Psoas muscle (tissue), 7 donors: ENCODE measurements at regions not wholly inside any gene's neighbourhood (a gene's known extent, or its start where the extent isn't known, plus 50 kb on each side); places are given as distances from the start of the nearest gene placed in this dataset.
A peak's percentile ranks its signal among the peaks of the same experiment; 100 is the strongest.

Experiments used
- ATAC-seq, 4 donors: fragments of 200-7000 bp; cut with Tn5 transposase; one replicate each; pipeline ENCODE4 v1.9.1; 2020; ENCODE audit warnings: moderate library complexity in 3 of 4, mild to moderate bottlenecking in 2 of 4
- DNase-seq, 2 donors: peaks; one replicate each; pipeline ENCODE4 v3.0.0-alpha.2; 2020
- H3K27ac ChIP-seq: fragments of 200-600 bp; one replicate; pipeline ENCODE4 v1.8.0; 2022
- H3K27me3 ChIP-seq, 3 donors: fragments of 200-600 bp in 1 of 3; one replicate each; pipeline versions ENCODE4 v1.6.1 to v1.8.0; 2013 to 2022; ENCODE audit warnings: low read length in 2 of 3, mild to moderate bottlenecking in 2 of 3, moderate library complexity in 1 of 3; ENCODE audit not compliant: insufficient read depth in 3 of 3
- H3K36me3 ChIP-seq, 2 donors: fragments of 200-600 bp in 1 of 2; one replicate each; pipeline versions ENCODE4 v1.6.1 to v1.8.0; 2013 to 2022; ENCODE audit warnings: low read depth in 1 of 2, mild to moderate bottlenecking in 1 of 2, moderate library complexity in 1 of 2; ENCODE audit not compliant: insufficient read depth in 1 of 2
- H3K4me1 ChIP-seq: fragments of 200-600 bp; one replicate; pipeline ENCODE4 v1.8.0; 2022
- H3K4me3 ChIP-seq: fragments of 200-600 bp; one replicate; pipeline ENCODE4 v1.8.0; 2022; ENCODE audit warnings: mild to moderate bottlenecking
- H3K9me3 ChIP-seq: fragments of 200-600 bp; one replicate; pipeline ENCODE4 v1.8.0; 2022
- WGBS, 3 donors: extraction: QIAGEN DNeasy Blood & Tissue Kit; methylation state at CpG; one replicate each; pipeline versions ENCODE4 v1.1.6 to v1.1.7; 2013; 5-methylcytosine and 5-hydroxymethylcytosine counted together
- intact Hi-C, 2 donors: fragments of 100-400 bp; cut with DNase I; formaldehyde crosslinking; loops; one replicate each; pipeline versions ENCODE4 v1.11.0 to v1.14.2; 2022
- TF ChIP-seq, protein P1 (sequence below): fragments of 200-600 bp; IDR thresholded peaks from one replicate; pipeline ENCODE4 v1.8.0; 2022; ENCODE audit warnings: antibody characterized with exemption
- donor health status: healthy with polysubstance abuse.
- donor health status: DM: no; HTN: no; CAD: no; lungs with moderate emphysema.
- donor health status: Bipolar disorder and iron deficiency.
- donor health status: healthy.
- donor health status: DM: yes; HTN: yes; CAD: no.
- donor health status: DM: no; HTN: no; CAD: no.
- donor health status: DM: yes; HTN: yes; CAD: no.

DNA sequence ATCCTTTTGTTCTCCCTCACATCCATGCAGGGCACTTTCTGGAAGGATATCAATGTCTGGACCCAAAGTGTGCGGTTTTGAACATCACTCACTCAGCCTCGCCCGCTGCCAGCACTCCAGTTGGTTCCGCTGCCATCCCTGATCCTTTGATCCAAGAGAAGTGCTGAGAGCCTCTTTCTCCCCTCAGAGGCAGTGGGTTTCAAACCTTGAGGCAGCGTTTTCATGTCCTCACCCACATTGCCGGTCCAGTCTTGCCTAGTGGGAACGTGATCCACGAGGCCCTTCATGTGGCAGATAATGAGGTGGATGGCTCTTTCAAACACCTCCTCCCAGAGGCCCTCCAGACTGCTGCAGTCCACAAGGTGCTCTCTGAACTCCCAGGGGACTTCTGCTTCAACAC is 122.2 kb downstream of the ACTL8 start:
- Histone ChIP-seq H3K9me3 (peaks cover 3% of the 10 kb centered on the region), H3K4me3 (no peak overlapping the region), H3K27me3 (peaks cover 0 to 9% (median 2%) of the 10 kb centered on the region in 3 donors), H3K4me1 (no peaks in the 10 kb centered on the region), H3K27ac (no peak overlapping the region), H3K36me3 (no peaks in the 10 kb centered on the region)
- ATAC-seq (no peak), DNase-seq (no peak)
- TF ChIP-seq, protein P1, sequence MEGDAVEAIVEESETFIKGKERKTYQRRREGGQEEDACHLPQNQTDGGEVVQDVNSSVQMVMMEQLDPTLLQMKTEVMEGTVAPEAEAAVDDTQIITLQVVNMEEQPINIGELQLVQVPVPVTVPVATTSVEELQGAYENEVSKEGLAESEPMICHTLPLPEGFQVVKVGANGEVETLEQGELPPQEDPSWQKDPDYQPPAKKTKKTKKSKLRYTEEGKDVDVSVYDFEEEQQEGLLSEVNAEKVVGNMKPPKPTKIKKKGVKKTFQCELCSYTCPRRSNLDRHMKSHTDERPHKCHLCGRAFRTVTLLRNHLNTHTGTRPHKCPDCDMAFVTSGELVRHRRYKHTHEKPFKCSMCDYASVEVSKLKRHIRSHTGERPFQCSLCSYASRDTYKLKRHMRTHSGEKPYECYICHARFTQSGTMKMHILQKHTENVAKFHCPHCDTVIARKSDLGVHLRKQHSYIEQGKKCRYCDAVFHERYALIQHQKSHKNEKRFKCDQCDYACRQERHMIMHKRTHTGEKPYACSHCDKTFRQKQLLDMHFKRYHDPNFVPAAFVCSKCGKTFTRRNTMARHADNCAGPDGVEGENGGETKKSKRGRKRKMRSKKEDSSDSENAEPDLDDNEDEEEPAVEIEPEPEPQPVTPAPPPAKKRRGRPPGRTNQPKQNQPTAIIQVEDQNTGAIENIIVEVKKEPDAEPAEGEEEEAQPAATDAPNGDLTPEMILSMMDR: no peak
- intact Hi-C loops: no loop called here
- 68 to 81% (median 78%) methylated on average over 8 of the region's 8 CpGs for WGBS, 3 donors

GRCh38 chr1:17877896-17878295 is 122.8 kb downstream of the ACTL8 start:
- ATAC-seq: no peak
- Histone ChIP-seq H3K27me3 (peaks cover 0 to 9% (median 0%) of the 10 kb centered on the region in 3 donors), H3K36me3 (no peaks in the 10 kb centered on the region), H3K27ac (no peak overlapping the region), H3K4me1 (no peaks in the 10 kb centered on the region), H3K4me3 (no peak overlapping the region), H3K9me3 (peaks cover 3% of the 10 kb centered on the region)
- intact Hi-C loops: no loop called here
- TF ChIP-seq, protein P1: no peak
- WGBS, 3 donors: 73 to 83% (median 76%) methylated on average over 7 of the region's 7 CpGs
- DNase-seq: no peak

- WGBS, 3 donors: 45 to 51% (median 47%) methylated on average over 3 of the region's 3 CpGs
- Histone ChIP-seq H3K4me3 (no peak overlapping the region), H3K4me1 (no peaks in the 10 kb centered on the region), H3K27me3 (peaks cover 0 to 9% (median 0%) of the 10 kb centered on the region in 3 donors), H3K27ac (no peak overlapping the region), H3K36me3 (no peaks in the 10 kb centered on the region), H3K9me3 (peaks cover 3% of the 10 kb centered on the region)
- intact Hi-C loops: no loop called here
- TF ChIP-seq, protein P1: no peak
- ATAC-seq (no peak), DNase-seq (peak in 1 of 2 donors; percentile 11)
Observed at GRCh38 chr1:17878837-17879236, 123.7 kb downstream of the ACTL8 start.

- peaks cover 0 to 9% (median 0%) of the 10 kb centered on the region in 3 donors for H3K27me3 ChIP-seq
- H3K4me1 ChIP-seq: no peaks in the 10 kb centered on the region
- ATAC-seq (no peak), DNase-seq (no peak)
- TF ChIP-seq, protein P1: no peak
- WGBS, 3 donors: 79 to 84% (median 82%) methylated on average over 10 of the region's 10 CpGs
- no peak overlapping the region for H3K4me3 ChIP-seq
- H3K36me3 ChIP-seq: no peaks in the 10 kb centered on the region
- H3K9me3 ChIP-seq: peaks cover 3% of the 10 kb centered on the region
- H3K27ac ChIP-seq: no peak overlapping the region
- intact Hi-C loops: no loop called here
Observed at GRCh38 chr1:17880449-17880848, 125.3 kb downstream of the ACTL8 start.

DNA sequence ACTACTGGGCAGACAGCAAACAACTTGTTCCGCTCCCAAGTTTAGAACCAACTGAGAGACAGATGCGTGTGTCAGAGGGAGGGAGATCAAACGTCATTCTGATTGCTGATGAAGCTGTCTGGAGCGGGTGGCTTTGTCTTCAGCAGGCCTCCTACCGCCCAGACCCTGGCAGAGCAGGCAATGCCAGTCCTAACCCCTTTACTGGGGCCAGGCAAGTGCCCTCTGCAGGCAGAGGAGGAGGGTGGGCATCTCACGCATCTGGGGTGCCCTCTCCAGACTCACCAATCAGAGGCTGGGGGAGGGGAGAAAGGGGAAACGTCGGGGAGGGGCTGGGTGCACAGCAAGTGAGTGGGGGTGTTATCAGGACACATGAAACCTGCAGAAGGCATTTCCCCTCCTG is 126.6 kb downstream of the ACTL8 start:
- peaks cover 0 to 9% (median 0%) of the 10 kb centered on the region in 3 donors for H3K27me3 ChIP-seq
- ATAC-seq: no peak
- H3K4me1 ChIP-seq: no peaks in the 10 kb centered on the region
- no peaks in the 10 kb centered on the region for H3K9me3 ChIP-seq
- WGBS, 3 donors: 17 to 19% (median 18%) methylated on average over 8 of the region's 8 CpGs
- no peak overlapping the region for H3K4me3 ChIP-seq
- intact Hi-C loops: no loop called here
- DNase-seq: no peak
- TF ChIP-seq, protein P1: no peak
- H3K27ac ChIP-seq: no peak overlapping the region
- H3K36me3 ChIP-seq: no peaks in the 10 kb centered on the region
